GM23338 (cell line): ENCODE measurements at regions not wholly inside any gene's neighbourhood (a gene's known extent, or its start where the extent isn't known, plus 50 kb on each side); places are given as distances from the start of the nearest gene placed in this dataset.

Experiments used
- ATAC-seq: fragments of 200-7000 bp; cut with Tn5 transposase; 3 replicates; pipeline ENCODE4 v1.9.1; 2020
- DNase-seq: peaks from one replicate; pipeline ENCODE4 v3.0.0-alpha.2; 2015; ENCODE audit warnings: low spot score
- H2AFZ ChIP-seq: fragments of 200-600 bp; sonication (generic); 2 replicates; pipeline ENCODE4 v1.8.0; 2016; ENCODE audit warnings: antibody characterized with exemption, mild to moderate bottlenecking, moderate library complexity
- H3F3A ChIP-seq: fragments of 200-600 bp; sonication (generic); replicated peaks from 2 replicates; pipeline ENCODE4 v1.8.0; 2017; ENCODE audit warnings: antibody characterized with exemption, mixed run types, low read depth
- H3K27ac ChIP-seq: fragments of 200-600 bp; sonication (generic); 2 replicates; pipeline ENCODE4 v1.6.1; 2016; ENCODE audit warnings: low read depth
- H3K27me3 ChIP-seq: fragments of 200-600 bp; sonication (generic); 2 replicates; pipeline ENCODE4 v1.8.0; 2016; ENCODE audit warnings: mild to moderate bottlenecking, mixed run types, moderate library complexity; ENCODE audit not compliant: insufficient read depth
- H3K36me3 ChIP-seq: fragments of 200-600 bp; sonication (generic); 2 replicates; pipeline ENCODE4 v1.8.0; 2016; ENCODE audit warnings: mild to moderate bottlenecking; ENCODE audit not compliant: insufficient read depth
- H3K4me1 ChIP-seq: fragments of 200-600 bp; sonication (generic); 2 replicates; pipeline ENCODE4 v1.8.0; 2016; ENCODE audit warnings: mild to moderate bottlenecking, moderate library complexity; ENCODE audit not compliant: insufficient read depth
- H3K4me2 ChIP-seq: fragments of 200-600 bp; sonication (generic); 2 replicates; pipeline ENCODE4 v1.7.1; 2017; ENCODE audit warnings: mixed run types
- H3K4me3 ChIP-seq: fragments of 200-600 bp; sonication (generic); 2 replicates; pipeline ENCODE4 v1.6.1; 2016; ENCODE audit warnings: mixed run types
- H3K79me2 ChIP-seq: fragments of 200-600 bp; sonication (generic); replicated peaks from 2 replicates; pipeline ENCODE4 v1.8.0; 2017; ENCODE audit warnings: mild to moderate bottlenecking; ENCODE audit not compliant: insufficient read depth
- H3K9me2 ChIP-seq: fragments of 200-600 bp; sonication (generic); 2 replicates; pipeline ENCODE4 v1.8.0; 2017; ENCODE audit not compliant: insufficient read depth
- H4K20me1 ChIP-seq: fragments of 200-600 bp; sonication (generic); replicated peaks from 2 replicates; pipeline ENCODE4 v1.8.0; 2017; ENCODE audit warnings: mild to moderate bottlenecking; ENCODE audit not compliant: insufficient read depth
- H3K27ac Mint-ChIP-seq: 2 replicates; pipeline ENCODE4 v1.8.0; 2020; ENCODE audit warnings: inconsistent platforms, mild to moderate bottlenecking, moderate library complexity, mixed read lengths
- H3K27me3 Mint-ChIP-seq: 3 replicates; pipeline ENCODE4 v1.8.0; 2022; ENCODE audit warnings: low read depth, mild to moderate bottlenecking, moderate library complexity, mixed read lengths, inconsistent platforms; ENCODE audit not compliant: insufficient read depth, poor library complexity
- H3K36me3 Mint-ChIP-seq: 3 replicates; pipeline ENCODE4 v1.8.0; 2021; ENCODE audit warnings: low read depth, mild to moderate bottlenecking, inconsistent platforms, moderate library complexity, mixed read lengths
- H3K4me1 Mint-ChIP-seq: 3 replicates; pipeline ENCODE4 v1.8.0; 2020; ENCODE audit warnings: mild to moderate bottlenecking, inconsistent platforms, mixed read lengths
- H3K4me3 Mint-ChIP-seq: 3 replicates; pipeline ENCODE4 v1.8.0; 2021; ENCODE audit warnings: moderate library complexity, mild to moderate bottlenecking, inconsistent platforms, mixed read lengths
- H3K9me3 Mint-ChIP-seq: 3 replicates; pipeline ENCODE4 v1.8.0; 2020; ENCODE audit warnings: moderate library complexity, mild to moderate bottlenecking, inconsistent platforms, mixed read lengths
- ETS1 ChIP-seq: IDR thresholded peaks from 2 replicates; pipeline ENCODE4 v1.6.1; 2016; ENCODE audit warnings: antibody characterized with exemption
- EZH2 ChIP-seq: fragments of 200-600 bp; sonication (generic); IDR thresholded peaks from one replicate; pipeline ENCODE4 v1.8.0; 2017; ENCODE audit warnings: antibody characterized with exemption, mild to moderate bottlenecking, low read depth; ENCODE audit not compliant: unreplicated experiment
- EZH2phosphoT487 ChIP-seq: fragments of 200-600 bp; sonication (generic); IDR thresholded peaks from one replicate; pipeline ENCODE4 v1.8.1; 2018; ENCODE audit warnings: antibody characterized with exemption; ENCODE audit not compliant: unreplicated experiment
- JUNB ChIP-seq: IDR thresholded peaks from one replicate; pipeline ENCODE4 v1.6.1; 2016; ENCODE audit warnings: antibody characterized with exemption; ENCODE audit not compliant: unreplicated experiment
- NANOG ChIP-seq: IDR thresholded peaks from 2 replicates; pipeline ENCODE4 v1.6.1; 2016; ENCODE audit warnings: antibody characterized with exemption, borderline replicate concordance
- POLR2AphosphoS5 ChIP-seq: IDR thresholded peaks from 2 replicates; pipeline ENCODE4 v1.6.1; 2016; ENCODE audit warnings: antibody characterized with exemption, low read depth
- STAT1 ChIP-seq: IDR thresholded peaks from one replicate; pipeline ENCODE4 v1.6.1; 2016; ENCODE audit warnings: antibody characterized with exemption; ENCODE audit not compliant: unreplicated experiment
- ZNF114 ChIP-seq: fragments of 250-450 bp; sonication (Bioruptor Pico); IDR thresholded peaks from 2 replicates; pipeline ENCODE4 v1.5.0; 2020; ENCODE audit warnings: mild to moderate bottlenecking, moderate library complexity
- TF ChIP-seq, protein P1 (sequence below): IDR thresholded peaks from one replicate; pipeline ENCODE4 v1.6.1; 2018; ENCODE audit warnings: antibody characterized with exemption; ENCODE audit not compliant: unreplicated experiment
- TF ChIP-seq, protein P2 (sequence below), 2 experiments: fragments of 200-600 bp in 1 of 2; sonication (generic) in 1 of 2; conservative IDR thresholded peaks; 2 replicates each; pipeline versions ENCODE4 v1.5.1 to v1.6.1; 2016 to 2017; ENCODE audit warnings: antibody characterized with exemption in 2 of 2, low read depth in 2 of 2, mild to moderate bottlenecking in 2 of 2, moderate library complexity in 1 of 2

- Histone ChIP-seq H3K79me2 (no peaks in the 10 kb centered on the region), H3K4me1 (peaks cover 26% of the 10 kb centered on the region), H3K36me3 (no peaks in the 10 kb centered on the region), H3F3A (no peaks in the 10 kb centered on the region), H3K4me2 (no peak overlapping the region), H3K4me3 (no peak overlapping the region), H3K27me3 (no peaks in the 10 kb centered on the region), H4K20me1 (no peaks in the 10 kb centered on the region), H2AFZ (peak overlapping the region; percentile 11; the same call in 1 of the 2 replicates), H3K9me2 (no peaks in the 10 kb centered on the region; the same call in 1 of the 2 replicates), H3K27ac (no peak overlapping the region)
- peaks cover 5% of the 10 kb centered on the region for H3K27me3 Mint-ChIP-seq
- no peak for ATAC-seq
- peaks cover 8% of the 10 kb centered on the region for H3K36me3 Mint-ChIP-seq
- H3K4me1 Mint-ChIP-seq: peaks cover 36% of the 10 kb centered on the region
- peaks cover 12% of the 10 kb centered on the region; the same call in 2 of the 3 replicates for H3K9me3 Mint-ChIP-seq
- no peak overlapping the region for H3K27ac Mint-ChIP-seq
- no peak for DNase-seq
- TF ChIP-seq, protein P1, sequence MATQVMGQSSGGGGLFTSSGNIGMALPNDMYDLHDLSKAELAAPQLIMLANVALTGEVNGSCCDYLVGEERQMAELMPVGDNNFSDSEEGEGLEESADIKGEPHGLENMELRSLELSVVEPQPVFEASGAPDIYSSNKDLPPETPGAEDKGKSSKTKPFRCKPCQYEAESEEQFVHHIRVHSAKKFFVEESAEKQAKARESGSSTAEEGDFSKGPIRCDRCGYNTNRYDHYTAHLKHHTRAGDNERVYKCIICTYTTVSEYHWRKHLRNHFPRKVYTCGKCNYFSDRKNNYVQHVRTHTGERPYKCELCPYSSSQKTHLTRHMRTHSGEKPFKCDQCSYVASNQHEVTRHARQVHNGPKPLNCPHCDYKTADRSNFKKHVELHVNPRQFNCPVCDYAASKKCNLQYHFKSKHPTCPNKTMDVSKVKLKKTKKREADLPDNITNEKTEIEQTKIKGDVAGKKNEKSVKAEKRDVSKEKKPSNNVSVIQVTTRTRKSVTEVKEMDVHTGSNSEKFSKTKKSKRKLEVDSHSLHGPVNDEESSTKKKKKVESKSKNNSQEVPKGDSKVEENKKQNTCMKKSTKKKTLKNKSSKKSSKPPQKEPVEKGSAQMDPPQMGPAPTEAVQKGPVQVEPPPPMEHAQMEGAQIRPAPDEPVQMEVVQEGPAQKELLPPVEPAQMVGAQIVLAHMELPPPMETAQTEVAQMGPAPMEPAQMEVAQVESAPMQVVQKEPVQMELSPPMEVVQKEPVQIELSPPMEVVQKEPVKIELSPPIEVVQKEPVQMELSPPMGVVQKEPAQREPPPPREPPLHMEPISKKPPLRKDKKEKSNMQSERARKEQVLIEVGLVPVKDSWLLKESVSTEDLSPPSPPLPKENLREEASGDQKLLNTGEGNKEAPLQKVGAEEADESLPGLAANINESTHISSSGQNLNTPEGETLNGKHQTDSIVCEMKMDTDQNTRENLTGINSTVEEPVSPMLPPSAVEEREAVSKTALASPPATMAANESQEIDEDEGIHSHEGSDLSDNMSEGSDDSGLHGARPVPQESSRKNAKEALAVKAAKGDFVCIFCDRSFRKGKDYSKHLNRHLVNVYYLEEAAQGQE: no peak
- TF ChIP-seq EZH2 (no peak), STAT1 (no peak)
- no peak overlapping the region for H3K4me3 Mint-ChIP-seq
These were observed 178.9 kb upstream of the NABP1 start for GRCh38 chr2:191499050-191499449.

DNA sequence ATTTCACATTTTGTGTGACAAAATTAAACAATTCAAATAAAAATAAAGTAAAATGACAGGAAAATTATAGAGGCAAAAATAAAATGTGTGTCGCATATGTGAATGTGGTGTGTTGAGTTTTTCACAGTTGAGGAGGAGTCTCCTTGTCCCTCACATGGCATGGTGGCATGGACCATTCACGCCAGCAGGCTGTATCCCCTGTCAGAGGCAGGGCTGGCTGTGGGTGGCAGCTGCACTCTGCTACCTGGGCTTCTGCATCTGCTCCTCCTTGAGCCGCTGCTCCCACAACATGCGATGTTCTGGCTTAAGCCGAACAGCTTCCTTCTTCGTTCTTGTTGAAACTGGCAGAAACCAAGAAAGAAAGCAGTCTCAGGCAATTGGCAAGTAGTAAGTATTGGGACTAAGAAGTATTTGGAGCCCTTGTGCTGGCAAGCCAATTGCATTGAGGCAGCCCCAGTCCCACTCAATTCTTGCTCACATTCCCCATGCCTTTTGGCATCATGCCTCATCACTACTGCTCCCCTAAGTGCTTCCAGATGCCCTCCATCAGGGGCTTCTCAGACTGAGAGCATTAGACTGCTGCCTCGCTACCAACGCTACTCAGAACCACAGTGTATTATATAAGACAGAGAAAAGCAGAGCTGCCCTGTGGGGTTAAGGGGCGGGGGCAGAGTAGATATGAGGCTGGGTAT, 177.9 kb upstream of the NABP1 start:
- Histone ChIP-seq H2AFZ (no peak overlapping the region; the same call in 1 of the 2 replicates), H3K4me3 (no peak overlapping the region), H3K27me3 (no peaks in the 10 kb centered on the region), H3K4me1 (peaks cover 26% of the 10 kb centered on the region), H3K4me2 (no peak overlapping the region), H3K36me3 (no peaks in the 10 kb centered on the region), H3K27ac (no peak overlapping the region), H4K20me1 (no peaks in the 10 kb centered on the region), H3K9me2 (no peaks in the 10 kb centered on the region; the same call in 1 of the 2 replicates), H3K79me2 (no peaks in the 10 kb centered on the region), H3F3A (no peaks in the 10 kb centered on the region)
- ATAC-seq (no peak), DNase-seq (no peak)
- Mint-ChIP-seq H3K36me3 (peaks cover 12% of the 10 kb centered on the region; the same call in 2 of the 3 replicates), H3K27me3 (peaks cover 8% of the 10 kb centered on the region), H3K9me3 (peaks cover 16% of the 10 kb centered on the region; the same call in 2 of the 3 replicates), H3K4me1 (peaks cover 36% of the 10 kb centered on the region), H3K27ac (no peak overlapping the region), H3K4me3 (no peak overlapping the region)
- TF ChIP-seq POLR2AphosphoS5 (no peak), NANOG (no peak), EZH2 (no peak), EZH2phosphoT487 (no peak), ETS1 (no peak), STAT1 (no peak), JUNB (no peak), ZNF114 (CRISPR knock-in tag) (no peak)
- TF ChIP-seq, protein P1: no peak
- TF ChIP-seq, protein P2, sequence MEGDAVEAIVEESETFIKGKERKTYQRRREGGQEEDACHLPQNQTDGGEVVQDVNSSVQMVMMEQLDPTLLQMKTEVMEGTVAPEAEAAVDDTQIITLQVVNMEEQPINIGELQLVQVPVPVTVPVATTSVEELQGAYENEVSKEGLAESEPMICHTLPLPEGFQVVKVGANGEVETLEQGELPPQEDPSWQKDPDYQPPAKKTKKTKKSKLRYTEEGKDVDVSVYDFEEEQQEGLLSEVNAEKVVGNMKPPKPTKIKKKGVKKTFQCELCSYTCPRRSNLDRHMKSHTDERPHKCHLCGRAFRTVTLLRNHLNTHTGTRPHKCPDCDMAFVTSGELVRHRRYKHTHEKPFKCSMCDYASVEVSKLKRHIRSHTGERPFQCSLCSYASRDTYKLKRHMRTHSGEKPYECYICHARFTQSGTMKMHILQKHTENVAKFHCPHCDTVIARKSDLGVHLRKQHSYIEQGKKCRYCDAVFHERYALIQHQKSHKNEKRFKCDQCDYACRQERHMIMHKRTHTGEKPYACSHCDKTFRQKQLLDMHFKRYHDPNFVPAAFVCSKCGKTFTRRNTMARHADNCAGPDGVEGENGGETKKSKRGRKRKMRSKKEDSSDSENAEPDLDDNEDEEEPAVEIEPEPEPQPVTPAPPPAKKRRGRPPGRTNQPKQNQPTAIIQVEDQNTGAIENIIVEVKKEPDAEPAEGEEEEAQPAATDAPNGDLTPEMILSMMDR (conservative IDR thresholded peaks at IDR 0.05; ENCODE audit: low read depth in 2 of 2): no peak
